SK-N-SH (cell line): ENCODE measurements at regions not wholly inside any gene's neighbourhood (a gene's known extent, or its start where the extent isn't known, plus 50 kb on each side); places are given as distances from the start of the nearest gene placed in this dataset.
A peak's percentile ranks its signal among the peaks of the same experiment; 100 is the strongest.

ENCODE experiments used
- JUND ChIP-seq: IDR thresholded peaks from 2 replicates; pipeline ENCODE4 v1.4.0; 2012
- TF ChIP-seq, protein P1 (sequence below): fragments of 200-600 bp; sonication (generic); IDR thresholded peaks from 2 replicates; pipeline ENCODE4 v1.6.1; 2017; ENCODE audit warnings: antibody characterized with exemption, mild to moderate bottlenecking, moderate library complexity
- TF ChIP-seq, protein P2 (sequence below): IDR thresholded peaks from 2 replicates; pipeline ENCODE4 v1.6.1; 2012; ENCODE audit warnings: mild to moderate bottlenecking, low read depth, low read length, moderate library complexity
- TF ChIP-seq, protein P3 (sequence below): IDR thresholded peaks from 2 replicates; pipeline ENCODE4 v1.4.0; 2012; ENCODE audit warnings: low read depth

DNA sequence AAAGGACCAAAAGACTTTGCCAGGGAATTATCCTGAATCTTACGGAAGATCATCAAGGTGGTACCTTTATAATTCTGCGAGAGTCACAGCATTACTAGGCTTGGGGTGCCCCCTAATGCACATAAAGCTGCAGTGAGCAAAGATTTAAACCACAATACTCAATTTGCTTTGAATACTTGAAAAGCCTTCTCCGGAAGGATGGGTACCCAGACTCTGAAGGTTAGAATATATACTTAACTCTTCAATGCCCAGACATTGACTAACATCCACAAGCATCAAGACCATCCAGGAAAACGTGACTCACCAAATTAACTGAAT is 117.8 kb upstream of the KCNH8 start:
- TF ChIP-seq, protein P1, sequence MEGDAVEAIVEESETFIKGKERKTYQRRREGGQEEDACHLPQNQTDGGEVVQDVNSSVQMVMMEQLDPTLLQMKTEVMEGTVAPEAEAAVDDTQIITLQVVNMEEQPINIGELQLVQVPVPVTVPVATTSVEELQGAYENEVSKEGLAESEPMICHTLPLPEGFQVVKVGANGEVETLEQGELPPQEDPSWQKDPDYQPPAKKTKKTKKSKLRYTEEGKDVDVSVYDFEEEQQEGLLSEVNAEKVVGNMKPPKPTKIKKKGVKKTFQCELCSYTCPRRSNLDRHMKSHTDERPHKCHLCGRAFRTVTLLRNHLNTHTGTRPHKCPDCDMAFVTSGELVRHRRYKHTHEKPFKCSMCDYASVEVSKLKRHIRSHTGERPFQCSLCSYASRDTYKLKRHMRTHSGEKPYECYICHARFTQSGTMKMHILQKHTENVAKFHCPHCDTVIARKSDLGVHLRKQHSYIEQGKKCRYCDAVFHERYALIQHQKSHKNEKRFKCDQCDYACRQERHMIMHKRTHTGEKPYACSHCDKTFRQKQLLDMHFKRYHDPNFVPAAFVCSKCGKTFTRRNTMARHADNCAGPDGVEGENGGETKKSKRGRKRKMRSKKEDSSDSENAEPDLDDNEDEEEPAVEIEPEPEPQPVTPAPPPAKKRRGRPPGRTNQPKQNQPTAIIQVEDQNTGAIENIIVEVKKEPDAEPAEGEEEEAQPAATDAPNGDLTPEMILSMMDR, result peak; percentile 42
- TF ChIP-seq, protein P2, sequence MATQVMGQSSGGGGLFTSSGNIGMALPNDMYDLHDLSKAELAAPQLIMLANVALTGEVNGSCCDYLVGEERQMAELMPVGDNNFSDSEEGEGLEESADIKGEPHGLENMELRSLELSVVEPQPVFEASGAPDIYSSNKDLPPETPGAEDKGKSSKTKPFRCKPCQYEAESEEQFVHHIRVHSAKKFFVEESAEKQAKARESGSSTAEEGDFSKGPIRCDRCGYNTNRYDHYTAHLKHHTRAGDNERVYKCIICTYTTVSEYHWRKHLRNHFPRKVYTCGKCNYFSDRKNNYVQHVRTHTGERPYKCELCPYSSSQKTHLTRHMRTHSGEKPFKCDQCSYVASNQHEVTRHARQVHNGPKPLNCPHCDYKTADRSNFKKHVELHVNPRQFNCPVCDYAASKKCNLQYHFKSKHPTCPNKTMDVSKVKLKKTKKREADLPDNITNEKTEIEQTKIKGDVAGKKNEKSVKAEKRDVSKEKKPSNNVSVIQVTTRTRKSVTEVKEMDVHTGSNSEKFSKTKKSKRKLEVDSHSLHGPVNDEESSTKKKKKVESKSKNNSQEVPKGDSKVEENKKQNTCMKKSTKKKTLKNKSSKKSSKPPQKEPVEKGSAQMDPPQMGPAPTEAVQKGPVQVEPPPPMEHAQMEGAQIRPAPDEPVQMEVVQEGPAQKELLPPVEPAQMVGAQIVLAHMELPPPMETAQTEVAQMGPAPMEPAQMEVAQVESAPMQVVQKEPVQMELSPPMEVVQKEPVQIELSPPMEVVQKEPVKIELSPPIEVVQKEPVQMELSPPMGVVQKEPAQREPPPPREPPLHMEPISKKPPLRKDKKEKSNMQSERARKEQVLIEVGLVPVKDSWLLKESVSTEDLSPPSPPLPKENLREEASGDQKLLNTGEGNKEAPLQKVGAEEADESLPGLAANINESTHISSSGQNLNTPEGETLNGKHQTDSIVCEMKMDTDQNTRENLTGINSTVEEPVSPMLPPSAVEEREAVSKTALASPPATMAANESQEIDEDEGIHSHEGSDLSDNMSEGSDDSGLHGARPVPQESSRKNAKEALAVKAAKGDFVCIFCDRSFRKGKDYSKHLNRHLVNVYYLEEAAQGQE, result no peak
- TF ChIP-seq JUND, result no peak
- TF ChIP-seq, protein P3, sequence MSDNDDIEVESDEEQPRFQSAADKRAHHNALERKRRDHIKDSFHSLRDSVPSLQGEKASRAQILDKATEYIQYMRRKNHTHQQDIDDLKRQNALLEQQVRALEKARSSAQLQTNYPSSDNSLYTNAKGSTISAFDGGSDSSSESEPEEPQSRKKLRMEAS, result no peak
